ENCODE measurements at regions not wholly inside any gene's neighbourhood (a gene's known extent, or its start where the extent isn't known, plus 50 kb on each side); places are given as distances from the start of the nearest gene placed in this dataset.

- TF ChIP-seq CTCF (conservative IDR thresholded peaks at IDR 0.05; ENCODE audit: low read depth, low read length) (no peak), EZH2 (IDR thresholded peaks at IDR 0.05; ENCODE audit: low read length, unreplicated experiment) (no peak), EZH2phosphoT487 (IDR thresholded peaks at IDR 0.05; ENCODE audit: borderline replicate concordance, low read length) (no peak)
These were observed 97.3 kb downstream of the FOXB1 start for GRCh38 chr15:60101416-60101815.

Measured in PC-3 (cell line).